Fibroblast of skin of abdomen (primary cell): ENCODE measurements at regions not wholly inside any gene's neighbourhood (a gene's known extent, or its start where the extent isn't known, plus 50 kb on each side); places are given as distances from the start of the nearest gene placed in this dataset.
"Not testable (repeated sequence)": the region's sequence is repeated elsewhere in the genome, so short reads cannot be mapped to it uniquely, and the experiment has no call there.

Experiments
- DNase-seq: peaks from one replicate; pipeline ENCODE4 v3.0.0-alpha.2; 2013

- no peak for DNase-seq
Observed at GRCh38 chr4:137468836-137469235, 63.5 kb downstream of the PCDH18 start.

GRCh38 chr4:137467537-137467936, 64.8 kb downstream of the PCDH18 start:
- DNase-seq, result no peak

- DNase-seq, result no peak
Observed at GRCh38 chr4:137463377-137464003, 68.8 kb downstream of the PCDH18 start.

- no peak for DNase-seq
Observed at GRCh38 chr4:137455647-137456321, 76.5 kb downstream of the PCDH18 start.

GRCh38 chr4:137454767-137455166, 77.5 kb downstream of the PCDH18 start:
- DNase-seq, result no peak

- DNase-seq, result no peak
Observed at GRCh38 chr4:137452799-137453198, 79.5 kb downstream of the PCDH18 start.

GRCh38 chr4:137451172-137451825, 81.0 kb downstream of the PCDH18 start:
- no peak for DNase-seq

- DNase-seq, result no peak
Observed at GRCh38 chr4:137448402-137448801, 83.9 kb downstream of the PCDH18 start.

GRCh38 chr4:137446071-137446470, 86.2 kb downstream of the PCDH18 start:
- DNase-seq, result no peak

- DNase-seq, result no peak
Observed at GRCh38 chr4:137443031-137443800, 89.1 kb downstream of the PCDH18 start.

- DNase-seq, result no peak
Observed at GRCh38 chr4:137432446-137433311, 99.6 kb downstream of the PCDH18 start.

GRCh38 chr4:137430171-137430570, 102.1 kb downstream of the PCDH18 start:
- DNase-seq, result no peak

GRCh38 chr4:137427411-137427810, 104.9 kb downstream of the PCDH18 start:
- no peak for DNase-seq

- DNase-seq, result no peak
Observed at GRCh38 chr4:137425281-137425680, 107.0 kb downstream of the PCDH18 start.

- peak; percentile 32 for DNase-seq
Observed at GRCh38 chr4:137422666-137423065, 109.6 kb downstream of the PCDH18 start.

- DNase-seq, result peak; percentile 84
Observed at GRCh38 chr4:137421796-137422195, 110.5 kb downstream of the PCDH18 start.

- no peak for DNase-seq
Observed at GRCh38 chr4:137420901-137421396, 111.3 kb downstream of the PCDH18 start.

- peak; percentile 64 for DNase-seq
Observed at GRCh38 chr4:137417676-137418075, 114.6 kb downstream of the PCDH18 start.

- DNase-seq, result no peak
Observed at GRCh38 chr4:137414802-137415201, 117.5 kb downstream of the PCDH18 start.

- no peak for DNase-seq
Observed at GRCh38 chr4:137408527-137409177, 123.6 kb downstream of the PCDH18 start.

- not testable (repeated sequence) for DNase-seq
Observed at GRCh38 chr4:137405833-137406232, 126.5 kb downstream of the PCDH18 start.
